ENCODE measurements at regions not wholly inside any gene's neighbourhood (a gene's known extent, or its start where the extent isn't known, plus 50 kb on each side); places are given as distances from the start of the nearest gene placed in this dataset.

- DNase-seq (ENCODE audit: low spot score): peak; percentile 16
Measured at GRCh38 chr20:43306837-43307236, 117.1 kb upstream of the PTPRT start.

- no peak for DNase-seq (ENCODE audit: low spot score)
Measured at GRCh38 chr20:43305749-43306148, 116.0 kb upstream of the PTPRT start.

GRCh38 chr20:43304598-43304997 lies 114.9 kb upstream of the PTPRT start:
- DNase-seq (ENCODE audit: low spot score): no peak

GRCh38 chr20:43302936-43303335 lies 113.2 kb upstream of the PTPRT start:
- DNase-seq (ENCODE audit: low spot score): no peak

GRCh38 chr20:43300901-43301300 lies 111.2 kb upstream of the PTPRT start:
- no peak for DNase-seq (ENCODE audit: low spot score)

- no peak for DNase-seq (ENCODE audit: low spot score)
Measured at GRCh38 chr20:43295781-43296180, 106.1 kb upstream of the PTPRT start.

GRCh38 chr20:43295263-43295662 lies 105.6 kb upstream of the PTPRT start:
- DNase-seq (ENCODE audit: low spot score): no peak

- DNase-seq (ENCODE audit: low spot score): peak; percentile 1
Measured at GRCh38 chr20:43294031-43294430, 104.3 kb upstream of the PTPRT start.

GRCh38 chr20:43293068-43293786 lies 103.5 kb upstream of the PTPRT start:
- peak; percentile 3 for DNase-seq (ENCODE audit: low spot score)

GRCh38 chr20:43292222-43292621 lies 102.5 kb upstream of the PTPRT start:
- no peak for DNase-seq (ENCODE audit: low spot score)

- no peak for DNase-seq (ENCODE audit: low spot score)
Measured at GRCh38 chr20:43287637-43288036, 97.9 kb upstream of the PTPRT start.

GRCh38 chr20:43285170-43285569 lies 95.5 kb upstream of the PTPRT start:
- DNase-seq (ENCODE audit: low spot score): no peak

- DNase-seq (ENCODE audit: low spot score): no peak
Measured at GRCh38 chr20:43284486-43284885, 94.8 kb upstream of the PTPRT start.

GRCh38 chr20:43283126-43283525 lies 93.4 kb upstream of the PTPRT start:
- no peak for DNase-seq (ENCODE audit: low spot score)

- DNase-seq (ENCODE audit: low spot score): no peak
Measured at GRCh38 chr20:43271980-43272379, 82.3 kb upstream of the PTPRT start.

GRCh38 chr20:43265449-43265848 lies 75.7 kb upstream of the PTPRT start:
- DNase-seq (ENCODE audit: low spot score): no peak

GRCh38 chr20:43263226-43263625 lies 73.5 kb upstream of the PTPRT start:
- DNase-seq (ENCODE audit: low spot score): no peak

- no peak for DNase-seq (ENCODE audit: low spot score)
Measured at GRCh38 chr20:43262341-43262740, 72.6 kb upstream of the PTPRT start.

GRCh38 chr20:43255877-43256276 lies 66.2 kb upstream of the PTPRT start:
- DNase-seq (ENCODE audit: low spot score): no peak

GRCh38 chr20:43252761-43253160 lies 63.1 kb upstream of the PTPRT start:
- DNase-seq (ENCODE audit: low spot score): no peak

- no peak for DNase-seq (ENCODE audit: low spot score)
Measured at GRCh38 chr20:43248341-43248740, 58.6 kb upstream of the PTPRT start.

GRCh38 chr20:43247361-43247760 lies 57.7 kb upstream of the PTPRT start:
- no peak for DNase-seq (ENCODE audit: low spot score)

GRCh38 chr20:43244647-43245046 lies 54.9 kb upstream of the PTPRT start:
- DNase-seq (ENCODE audit: low spot score): no peak

GRCh38 chr20:43243672-43244269 lies 54.1 kb upstream of the PTPRT start:
- peak; percentile 54 for DNase-seq (ENCODE audit: low spot score)
